ENCODE measurements at regions not wholly inside any gene's neighbourhood (a gene's known extent, or its start where the extent isn't known, plus 50 kb on each side); places are given as distances from the start of the nearest gene placed in this dataset.

- no peak overlapping the region for H3K4me3 ChIP-seq
- no peaks in the 10 kb centered on the region for H3K27me3 ChIP-seq
- intact Hi-C loops (cut with DNase I): no loop called here
- no peaks in the 10 kb centered on the region for H3K9me3 ChIP-seq
- no peak for TF ChIP-seq CTCF (IDR thresholded peaks at IDR 0.05)
- no peaks in the 10 kb centered on the region for H3K36me3 ChIP-seq
- H3K4me1 ChIP-seq: no peaks in the 10 kb centered on the region
- no peak overlapping the region for H3K9ac ChIP-seq (ENCODE audit: low read depth in 2 of 2, low read length in 2 of 2)
- DNase-seq: no peak
- H3K27ac ChIP-seq: no peak overlapping the region
Measured at GRCh38 chr13:99903140-99903539, 68.4 kb downstream of the ZIC5 start.

- no peak overlapping the region for H3K4me3 ChIP-seq
- H3K27me3 ChIP-seq: no peaks in the 10 kb centered on the region
- DNase-seq: no peak
- H3K4me1 ChIP-seq: no peaks in the 10 kb centered on the region
- no peak for TF ChIP-seq CTCF (IDR thresholded peaks at IDR 0.05)
- no peaks in the 10 kb centered on the region for H3K36me3 ChIP-seq
- no peaks in the 10 kb centered on the region for H3K9me3 ChIP-seq
- no peak overlapping the region for H3K27ac ChIP-seq
- H3K9ac ChIP-seq (ENCODE audit: low read depth in 2 of 2, low read length in 2 of 2): no peak overlapping the region
- intact Hi-C loops (cut with DNase I): no loop called here
Measured at GRCh38 chr13:99902657-99903056, 68.9 kb downstream of the ZIC5 start.

GRCh38 chr13:99900960-99901359, 70.6 kb downstream of the ZIC5 start:
- no peaks in the 10 kb centered on the region for H3K9me3 ChIP-seq
- H3K4me1 ChIP-seq: no peaks in the 10 kb centered on the region
- H3K36me3 ChIP-seq: no peaks in the 10 kb centered on the region
- H3K27ac ChIP-seq: no peak overlapping the region
- peaks cover 12% of the 10 kb centered on the region for H3K27me3 ChIP-seq
- H3K9ac ChIP-seq (ENCODE audit: low read depth in 2 of 2, low read length in 2 of 2): no peak overlapping the region
- DNase-seq: no peak
- TF ChIP-seq CTCF (IDR thresholded peaks at IDR 0.05): no peak
- H3K4me3 ChIP-seq: no peak overlapping the region
- intact Hi-C loops (cut with DNase I): no loop called here

- H3K9ac ChIP-seq (ENCODE audit: low read depth in 2 of 2, low read length in 2 of 2): no peak overlapping the region
- H3K9me3 ChIP-seq: no peaks in the 10 kb centered on the region
- no peaks in the 10 kb centered on the region for H3K4me1 ChIP-seq
- no peaks in the 10 kb centered on the region for H3K36me3 ChIP-seq
- intact Hi-C loops (cut with DNase I): loop anchor here (5.0 kb wide), 1 partner anchor 241 kb away; no protein-coding TSS in a partner anchor
- DNase-seq: no peak
- H3K27me3 ChIP-seq: peaks cover 26% of the 10 kb centered on the region
- TF ChIP-seq CTCF (IDR thresholded peaks at IDR 0.05): no peak
- H3K27ac ChIP-seq: no peak overlapping the region
- no peak overlapping the region for H3K4me3 ChIP-seq
Measured at GRCh38 chr13:99898421-99898820, 73.1 kb downstream of the ZIC5 start.

- DNase-seq: no peak
- no peak for TF ChIP-seq CTCF (IDR thresholded peaks at IDR 0.05)
- Histone ChIP-seq H3K36me3 (no peaks in the 10 kb centered on the region), H3K9me3 (no peaks in the 10 kb centered on the region), H3K4me3 (no peak overlapping the region), H3K9ac (ENCODE audit: low read depth in 2 of 2, low read length in 2 of 2) (no peak overlapping the region), H3K27ac (no peak overlapping the region), H3K4me1 (no peaks in the 10 kb centered on the region), H3K27me3 (peaks cover 26% of the 10 kb centered on the region)
- intact Hi-C loops (cut with DNase I): loop anchor here (5.0 kb wide), 1 partner anchor 240 kb away; no protein-coding TSS in a partner anchor
Measured at GRCh38 chr13:99897076-99897440, 74.5 kb downstream of the ZIC5 start.
